ENCODE measurements at regions not wholly inside any gene's neighbourhood (a gene's known extent, or its start where the extent isn't known, plus 50 kb on each side); places are given as distances from the start of the nearest gene placed in this dataset.

DNA sequence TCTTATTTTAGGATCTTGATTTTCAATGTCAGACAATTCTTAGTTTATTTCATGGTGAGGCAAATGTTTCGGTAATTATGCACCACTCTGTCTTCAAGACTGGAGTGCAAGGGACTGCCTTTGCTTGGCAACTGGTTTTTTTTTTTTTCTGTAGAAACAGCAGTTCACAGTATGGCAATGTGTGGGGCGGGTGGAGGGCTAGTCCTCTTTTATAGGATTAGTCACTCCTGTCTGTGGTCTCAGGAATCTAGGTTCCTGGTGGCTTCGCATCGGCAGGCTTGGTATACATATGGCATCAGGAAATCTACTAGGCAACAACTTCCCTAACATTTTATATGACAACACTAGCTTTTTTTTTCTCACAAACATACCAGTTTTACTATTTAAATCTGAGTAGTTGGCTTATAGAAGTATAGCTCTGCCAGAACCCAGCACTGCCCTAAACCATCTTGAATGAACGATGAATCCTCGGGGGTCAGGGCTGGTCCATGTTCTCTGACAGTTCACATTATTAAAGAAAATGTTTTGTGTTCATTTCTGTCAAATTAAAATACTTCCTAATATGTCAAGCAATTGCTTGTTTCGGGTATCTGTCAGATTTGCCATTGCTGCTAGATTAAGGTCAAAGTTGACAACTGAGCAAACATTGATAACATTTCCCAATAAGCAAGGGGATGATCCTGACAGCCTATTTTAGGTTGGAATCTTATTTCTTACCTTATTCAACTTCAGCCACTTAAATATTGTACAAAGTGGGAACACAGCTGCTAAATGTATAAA, 289.7 kb upstream of the VSTM2A start:
- TF ChIP-seq, protein P1, sequence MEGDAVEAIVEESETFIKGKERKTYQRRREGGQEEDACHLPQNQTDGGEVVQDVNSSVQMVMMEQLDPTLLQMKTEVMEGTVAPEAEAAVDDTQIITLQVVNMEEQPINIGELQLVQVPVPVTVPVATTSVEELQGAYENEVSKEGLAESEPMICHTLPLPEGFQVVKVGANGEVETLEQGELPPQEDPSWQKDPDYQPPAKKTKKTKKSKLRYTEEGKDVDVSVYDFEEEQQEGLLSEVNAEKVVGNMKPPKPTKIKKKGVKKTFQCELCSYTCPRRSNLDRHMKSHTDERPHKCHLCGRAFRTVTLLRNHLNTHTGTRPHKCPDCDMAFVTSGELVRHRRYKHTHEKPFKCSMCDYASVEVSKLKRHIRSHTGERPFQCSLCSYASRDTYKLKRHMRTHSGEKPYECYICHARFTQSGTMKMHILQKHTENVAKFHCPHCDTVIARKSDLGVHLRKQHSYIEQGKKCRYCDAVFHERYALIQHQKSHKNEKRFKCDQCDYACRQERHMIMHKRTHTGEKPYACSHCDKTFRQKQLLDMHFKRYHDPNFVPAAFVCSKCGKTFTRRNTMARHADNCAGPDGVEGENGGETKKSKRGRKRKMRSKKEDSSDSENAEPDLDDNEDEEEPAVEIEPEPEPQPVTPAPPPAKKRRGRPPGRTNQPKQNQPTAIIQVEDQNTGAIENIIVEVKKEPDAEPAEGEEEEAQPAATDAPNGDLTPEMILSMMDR (IDR thresholded peaks at IDR 0.05 in 2 of 3, conservative IDR thresholded peaks at IDR 0.05 in 1 of 3; ENCODE audit: borderline replicate concordance in 1 of 3, insufficient read depth in 1 of 3, low read depth in 2 of 3, low read length in 2 of 3) = no peak
- TF ChIP-seq ZNF274 (IDR thresholded peaks at IDR 0.05; ENCODE audit: low read depth, low read length) (no peak), SRF (IDR thresholded peaks at IDR 0.05; ENCODE audit: low read depth) (no peak), POLR2A (IDR thresholded peaks at IDR 0.05; ENCODE audit: borderline replicate concordance, extremely low read depth, insufficient read depth, insufficient read length) (no peak), JUND (IDR thresholded peaks at IDR 0.05) (no peak), POLR2AphosphoS5 (IDR thresholded peaks at IDR 0.05; ENCODE audit: low read depth, low read length) (no peak), SIN3A (IDR thresholded peaks at IDR 0.05; ENCODE audit: low read depth) (no peak), EZH2 (IDR thresholded peaks at IDR 0.05) (no peak)
- TF ChIP-seq, protein P2, sequence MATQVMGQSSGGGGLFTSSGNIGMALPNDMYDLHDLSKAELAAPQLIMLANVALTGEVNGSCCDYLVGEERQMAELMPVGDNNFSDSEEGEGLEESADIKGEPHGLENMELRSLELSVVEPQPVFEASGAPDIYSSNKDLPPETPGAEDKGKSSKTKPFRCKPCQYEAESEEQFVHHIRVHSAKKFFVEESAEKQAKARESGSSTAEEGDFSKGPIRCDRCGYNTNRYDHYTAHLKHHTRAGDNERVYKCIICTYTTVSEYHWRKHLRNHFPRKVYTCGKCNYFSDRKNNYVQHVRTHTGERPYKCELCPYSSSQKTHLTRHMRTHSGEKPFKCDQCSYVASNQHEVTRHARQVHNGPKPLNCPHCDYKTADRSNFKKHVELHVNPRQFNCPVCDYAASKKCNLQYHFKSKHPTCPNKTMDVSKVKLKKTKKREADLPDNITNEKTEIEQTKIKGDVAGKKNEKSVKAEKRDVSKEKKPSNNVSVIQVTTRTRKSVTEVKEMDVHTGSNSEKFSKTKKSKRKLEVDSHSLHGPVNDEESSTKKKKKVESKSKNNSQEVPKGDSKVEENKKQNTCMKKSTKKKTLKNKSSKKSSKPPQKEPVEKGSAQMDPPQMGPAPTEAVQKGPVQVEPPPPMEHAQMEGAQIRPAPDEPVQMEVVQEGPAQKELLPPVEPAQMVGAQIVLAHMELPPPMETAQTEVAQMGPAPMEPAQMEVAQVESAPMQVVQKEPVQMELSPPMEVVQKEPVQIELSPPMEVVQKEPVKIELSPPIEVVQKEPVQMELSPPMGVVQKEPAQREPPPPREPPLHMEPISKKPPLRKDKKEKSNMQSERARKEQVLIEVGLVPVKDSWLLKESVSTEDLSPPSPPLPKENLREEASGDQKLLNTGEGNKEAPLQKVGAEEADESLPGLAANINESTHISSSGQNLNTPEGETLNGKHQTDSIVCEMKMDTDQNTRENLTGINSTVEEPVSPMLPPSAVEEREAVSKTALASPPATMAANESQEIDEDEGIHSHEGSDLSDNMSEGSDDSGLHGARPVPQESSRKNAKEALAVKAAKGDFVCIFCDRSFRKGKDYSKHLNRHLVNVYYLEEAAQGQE (IDR thresholded peaks at IDR 0.05; ENCODE audit: low read depth) = no peak
- TF ChIP-seq, protein P3, sequence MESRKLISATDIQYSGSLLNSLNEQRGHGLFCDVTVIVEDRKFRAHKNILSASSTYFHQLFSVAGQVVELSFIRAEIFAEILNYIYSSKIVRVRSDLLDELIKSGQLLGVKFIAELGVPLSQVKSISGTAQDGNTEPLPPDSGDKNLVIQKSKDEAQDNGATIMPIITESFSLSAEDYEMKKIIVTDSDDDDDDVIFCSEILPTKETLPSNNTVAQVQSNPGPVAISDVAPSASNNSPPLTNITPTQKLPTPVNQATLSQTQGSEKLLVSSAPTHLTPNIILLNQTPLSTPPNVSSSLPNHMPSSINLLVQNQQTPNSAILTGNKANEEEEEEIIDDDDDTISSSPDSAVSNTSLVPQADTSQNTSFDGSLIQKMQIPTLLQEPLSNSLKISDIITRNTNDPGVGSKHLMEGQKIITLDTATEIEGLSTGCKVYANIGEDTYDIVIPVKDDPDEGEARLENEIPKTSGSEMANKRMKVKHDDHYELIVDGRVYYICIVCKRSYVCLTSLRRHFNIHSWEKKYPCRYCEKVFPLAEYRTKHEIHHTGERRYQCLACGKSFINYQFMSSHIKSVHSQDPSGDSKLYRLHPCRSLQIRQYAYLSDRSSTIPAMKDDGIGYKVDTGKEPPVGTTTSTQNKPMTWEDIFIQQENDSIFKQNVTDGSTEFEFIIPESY (IDR thresholded peaks at IDR 0.05; ENCODE audit: extremely low read depth, insufficient replicate concordance, low read length) = no peak

Data from HCT116 (cell line).